SW 1271 (cell line): ENCODE measurements at regions not wholly inside any gene's neighbourhood (a gene's known extent, or its start where the extent isn't known, plus 50 kb on each side); places are given as distances from the start of the nearest gene placed in this dataset.

Experiments
- DNase-seq, 2 experiments: peaks; one replicate each; lab custom pipeline; 2025; lab: John Stamatoyannopoulos, UW

GRCh38 chr1:232194424-232194823 lies 435.5 kb downstream of the SIPA1L2 start:
- DNase-seq, result no peak

GRCh38 chr1:232193451-232193783 lies 436.5 kb downstream of the SIPA1L2 start:
- DNase-seq, result no peak

- no peak for DNase-seq
Observed at GRCh38 chr1:232192781-232193450, 437.0 kb downstream of the SIPA1L2 start.

- no peak for DNase-seq
Observed at GRCh38 chr1:232191560-232191959, 438.4 kb downstream of the SIPA1L2 start.

GRCh38 chr1:232188318-232188717 lies 441.6 kb downstream of the SIPA1L2 start:
- DNase-seq, result no peak

- no peak for DNase-seq
Observed at GRCh38 chr1:232186931-232187330, 443.0 kb downstream of the SIPA1L2 start.

- DNase-seq, result no peak
Observed at GRCh38 chr1:232184561-232185530, 445.1 kb downstream of the SIPA1L2 start.

- no peak for DNase-seq
Observed at GRCh38 chr1:232183802-232184201, 446.1 kb downstream of the SIPA1L2 start.

- DNase-seq, result no peak
Observed at GRCh38 chr1:232183266-232183800, 446.6 kb downstream of the SIPA1L2 start.

- no peak for DNase-seq
Observed at GRCh38 chr1:232182236-232182635, 447.7 kb downstream of the SIPA1L2 start.

- DNase-seq, result no peak
Observed at GRCh38 chr1:232180779-232181136, 449.2 kb downstream of the SIPA1L2 start.

GRCh38 chr1:232179896-232180778 lies 449.8 kb downstream of the SIPA1L2 start:
- DNase-seq, result no peak

- DNase-seq, result no peak
Observed at GRCh38 chr1:232178191-232178590, 451.7 kb downstream of the SIPA1L2 start.

- DNase-seq, result no peak
Observed at GRCh38 chr1:232177438-232177837, 452.5 kb downstream of the SIPA1L2 start.

- DNase-seq, result no peak
Observed at GRCh38 chr1:232176222-232176621, 453.7 kb downstream of the SIPA1L2 start.

GRCh38 chr1:232174306-232174705 lies 455.6 kb downstream of the SIPA1L2 start:
- DNase-seq, result no peak

GRCh38 chr1:232172563-232172962 lies 457.4 kb downstream of the SIPA1L2 start:
- DNase-seq, result no peak

- DNase-seq, result no peak
Observed at GRCh38 chr1:232170909-232171308, 459.0 kb downstream of the SIPA1L2 start.

GRCh38 chr1:232169436-232169835 lies 460.5 kb downstream of the SIPA1L2 start:
- no peak for DNase-seq

GRCh38 chr1:232168508-232168907 lies 461.4 kb downstream of the SIPA1L2 start:
- no peak for DNase-seq

- DNase-seq, result no peak
Observed at GRCh38 chr1:232166942-232167341, 463.0 kb downstream of the SIPA1L2 start.
